Body of pancreas (tissue), 4 donors: ENCODE measurements at regions not wholly inside any gene's neighbourhood (a gene's known extent, or its start where the extent isn't known, plus 50 kb on each side); places are given as distances from the start of the nearest gene placed in this dataset.

Experiments
- CTCF ChIP-seq, 7 experiments: fragments of 450-650 bp in 4 of 7; fragments of 200-600 bp in 3 of 7; sonication (generic) in 3 of 7; IDR thresholded peaks; one replicate each; pipeline ENCODE4 v1.5.1; 2016 to 2019; ENCODE audit warnings: antibody characterized with exemption in 7 of 7
- POLR2A ChIP-seq, 3 donors: fragments of 450-650 bp; IDR thresholded peaks; one replicate each; pipeline ENCODE4 v1.6.1; 2016; ENCODE audit warnings: antibody characterized with exemption in 3 of 3, mild to moderate bottlenecking in 2 of 3

- TF ChIP-seq CTCF (IDR thresholded peaks at IDR 0.05) (no peak), POLR2A (IDR thresholded peaks at IDR 0.05) (no peak)
These were observed 466.4 kb downstream of the MN1 start for GRCh38 chr22:27335102-27335660.
